SK-N-SH treated with all-trans-retinoic acid at 6 μM for 48 hours (cell line): ENCODE measurements at regions not wholly inside any gene's neighbourhood (a gene's known extent, or its start where the extent isn't known, plus 50 kb on each side); places are given as distances from the start of the nearest gene placed in this dataset.

Experiments used
- ATAC-seq: fragments of 200-7000 bp; cut with Tn5 transposase; 3 replicates; pipeline ENCODE4 v1.9.1; 2020; ENCODE audit warnings: mild to moderate bottlenecking, moderate library complexity
- ARNTL ChIP-seq: fragments of 450-650 bp; formaldehyde crosslinking; IDR thresholded peaks from 2 replicates; pipeline ENCODE4 v1.5.0; 2020; ENCODE audit warnings: low read depth, mild to moderate bottlenecking, moderate library complexity, borderline replicate concordance
- BACH2 ChIP-seq: fragments of 250-450 bp; sonication (Bioruptor Pico); IDR thresholded peaks from 2 replicates; pipeline ENCODE4 v1.9.0; 2021; ENCODE audit warnings: mild to moderate bottlenecking, borderline replicate concordance
- ESRRG ChIP-seq: fragments of 250-450 bp; sonication (Bioruptor Pico); IDR thresholded peaks from 2 replicates; pipeline ENCODE4 v1.6.1; 2021; ENCODE audit warnings: mild to moderate bottlenecking
- PPARA ChIP-seq: fragments of 250-450 bp; sonication (Bioruptor Pico); IDR thresholded peaks from 2 replicates; pipeline ENCODE4 v1.5.0; 2020; ENCODE audit warnings: mild to moderate bottlenecking, borderline replicate concordance
- RARB ChIP-seq: fragments of 250-450 bp; sonication (Bioruptor Pico); IDR thresholded peaks from 2 replicates; pipeline ENCODE4 v1.8.0; 2021; ENCODE audit warnings: mild to moderate bottlenecking, moderate library complexity
- SNAI2 ChIP-seq: fragments of 250-450 bp; sonication (Bioruptor Pico); IDR thresholded peaks from 2 replicates; pipeline ENCODE4 v1.5.0; 2020; ENCODE audit warnings: mild to moderate bottlenecking, moderate library complexity
- TOX ChIP-seq: fragments of 250-450 bp; sonication (Bioruptor Pico); IDR thresholded peaks from 2 replicates; pipeline ENCODE4 v1.8.0; 2021; ENCODE audit warnings: mild to moderate bottlenecking, moderate library complexity, borderline replicate concordance
- ZC3H10 ChIP-seq: fragments of 250-450 bp; sonication (Bioruptor Pico); IDR thresholded peaks from 2 replicates; pipeline ENCODE4 v1.5.1; 2021; ENCODE audit warnings: mild to moderate bottlenecking, moderate library complexity
- ZFP30 ChIP-seq: fragments of 450-650 bp; formaldehyde crosslinking; IDR thresholded peaks from 2 replicates; pipeline ENCODE4 v1.5.0; 2022; ENCODE audit warnings: mild to moderate bottlenecking, moderate library complexity
- TF ChIP-seq, protein P1 (sequence below): fragments of 250-450 bp; sonication (Bioruptor Pico); IDR thresholded peaks from 2 replicates; pipeline ENCODE4 v1.8.0; 2020; ENCODE audit warnings: mild to moderate bottlenecking, moderate library complexity, borderline replicate concordance
- TF ChIP-seq, protein P2 (sequence below): fragments of 250-450 bp; sonication (Bioruptor Pico); IDR thresholded peaks from 2 replicates; pipeline ENCODE4 v1.5.0; 2020; ENCODE audit warnings: mild to moderate bottlenecking, moderate library complexity
- TF ChIP-seq, protein P3 (sequence below): fragments of 250-450 bp; sonication (Bioruptor Pico); IDR thresholded peaks from 2 replicates; pipeline ENCODE4 v1.8.0; 2021; ENCODE audit warnings: low read depth, mild to moderate bottlenecking, moderate library complexity, borderline replicate concordance
- TF ChIP-seq, protein P4 (sequence below): fragments of 250-450 bp; sonication (Bioruptor Pico); IDR thresholded peaks from 2 replicates; pipeline ENCODE4 v1.5.1; 2020; ENCODE audit warnings: low read depth, mild to moderate bottlenecking, moderate library complexity
- TF ChIP-seq, protein P5 (sequence below): fragments of 250-450 bp; sonication (Bioruptor Pico); IDR thresholded peaks from 2 replicates; pipeline ENCODE4 v1.5.1; 2021; ENCODE audit warnings: mild to moderate bottlenecking, moderate library complexity

DNA sequence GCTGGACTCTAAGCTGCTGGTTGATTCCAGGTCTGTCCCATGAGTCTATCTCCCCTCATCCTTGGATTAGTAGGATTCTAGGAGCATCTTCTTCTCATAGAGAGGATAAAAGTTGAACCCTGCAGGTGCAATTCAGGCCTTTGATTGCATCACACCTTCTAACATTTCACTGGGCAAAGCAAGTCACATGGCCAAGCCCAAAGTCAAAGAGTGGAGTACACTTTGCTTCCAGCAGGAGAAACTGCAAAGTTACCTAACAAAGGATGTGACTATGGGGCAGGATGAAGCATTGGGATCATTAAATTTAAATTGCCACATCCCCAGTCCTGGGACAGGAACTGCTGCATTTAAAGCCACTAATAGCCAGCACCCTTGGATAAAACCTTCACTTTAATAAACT is 51.0 kb upstream of the EGFLAM start:
- ATAC-seq = no peak
- TF ChIP-seq, protein P1, sequence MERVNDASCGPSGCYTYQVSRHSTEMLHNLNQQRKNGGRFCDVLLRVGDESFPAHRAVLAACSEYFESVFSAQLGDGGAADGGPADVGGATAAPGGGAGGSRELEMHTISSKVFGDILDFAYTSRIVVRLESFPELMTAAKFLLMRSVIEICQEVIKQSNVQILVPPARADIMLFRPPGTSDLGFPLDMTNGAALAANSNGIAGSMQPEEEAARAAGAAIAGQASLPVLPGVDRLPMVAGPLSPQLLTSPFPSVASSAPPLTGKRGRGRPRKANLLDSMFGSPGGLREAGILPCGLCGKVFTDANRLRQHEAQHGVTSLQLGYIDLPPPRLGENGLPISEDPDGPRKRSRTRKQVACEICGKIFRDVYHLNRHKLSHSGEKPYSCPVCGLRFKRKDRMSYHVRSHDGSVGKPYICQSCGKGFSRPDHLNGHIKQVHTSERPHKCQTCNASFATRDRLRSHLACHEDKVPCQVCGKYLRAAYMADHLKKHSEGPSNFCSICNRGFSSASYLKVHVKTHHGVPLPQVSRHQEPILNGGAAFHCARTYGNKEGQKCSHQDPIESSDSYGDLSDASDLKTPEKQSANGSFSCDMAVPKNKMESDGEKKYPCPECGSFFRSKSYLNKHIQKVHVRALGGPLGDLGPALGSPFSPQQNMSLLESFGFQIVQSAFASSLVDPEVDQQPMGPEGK (CRISPR knock-in tag) = no peak
- TF ChIP-seq ARNTL (CRISPR knock-in tag) (no peak), TOX (CRISPR knock-in tag) (no peak), ZC3H10 (CRISPR knock-in tag) (no peak), PPARA (CRISPR knock-in tag) (no peak)
- TF ChIP-seq, protein P2, sequence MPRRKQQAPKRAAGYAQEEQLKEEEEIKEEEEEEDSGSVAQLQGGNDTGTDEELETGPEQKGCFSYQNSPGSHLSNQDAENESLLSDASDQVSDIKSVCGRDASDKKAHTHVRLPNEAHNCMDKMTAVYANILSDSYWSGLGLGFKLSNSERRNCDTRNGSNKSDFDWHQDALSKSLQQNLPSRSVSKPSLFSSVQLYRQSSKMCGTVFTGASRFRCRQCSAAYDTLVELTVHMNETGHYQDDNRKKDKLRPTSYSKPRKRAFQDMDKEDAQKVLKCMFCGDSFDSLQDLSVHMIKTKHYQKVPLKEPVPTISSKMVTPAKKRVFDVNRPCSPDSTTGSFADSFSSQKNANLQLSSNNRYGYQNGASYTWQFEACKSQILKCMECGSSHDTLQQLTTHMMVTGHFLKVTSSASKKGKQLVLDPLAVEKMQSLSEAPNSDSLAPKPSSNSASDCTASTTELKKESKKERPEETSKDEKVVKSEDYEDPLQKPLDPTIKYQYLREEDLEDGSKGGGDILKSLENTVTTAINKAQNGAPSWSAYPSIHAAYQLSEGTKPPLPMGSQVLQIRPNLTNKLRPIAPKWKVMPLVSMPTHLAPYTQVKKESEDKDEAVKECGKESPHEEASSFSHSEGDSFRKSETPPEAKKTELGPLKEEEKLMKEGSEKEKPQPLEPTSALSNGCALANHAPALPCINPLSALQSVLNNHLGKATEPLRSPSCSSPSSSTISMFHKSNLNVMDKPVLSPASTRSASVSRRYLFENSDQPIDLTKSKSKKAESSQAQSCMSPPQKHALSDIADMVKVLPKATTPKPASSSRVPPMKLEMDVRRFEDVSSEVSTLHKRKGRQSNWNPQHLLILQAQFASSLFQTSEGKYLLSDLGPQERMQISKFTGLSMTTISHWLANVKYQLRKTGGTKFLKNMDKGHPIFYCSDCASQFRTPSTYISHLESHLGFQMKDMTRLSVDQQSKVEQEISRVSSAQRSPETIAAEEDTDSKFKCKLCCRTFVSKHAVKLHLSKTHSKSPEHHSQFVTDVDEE (CRISPR knock-in tag) = no peak
- TF ChIP-seq, protein P3, sequence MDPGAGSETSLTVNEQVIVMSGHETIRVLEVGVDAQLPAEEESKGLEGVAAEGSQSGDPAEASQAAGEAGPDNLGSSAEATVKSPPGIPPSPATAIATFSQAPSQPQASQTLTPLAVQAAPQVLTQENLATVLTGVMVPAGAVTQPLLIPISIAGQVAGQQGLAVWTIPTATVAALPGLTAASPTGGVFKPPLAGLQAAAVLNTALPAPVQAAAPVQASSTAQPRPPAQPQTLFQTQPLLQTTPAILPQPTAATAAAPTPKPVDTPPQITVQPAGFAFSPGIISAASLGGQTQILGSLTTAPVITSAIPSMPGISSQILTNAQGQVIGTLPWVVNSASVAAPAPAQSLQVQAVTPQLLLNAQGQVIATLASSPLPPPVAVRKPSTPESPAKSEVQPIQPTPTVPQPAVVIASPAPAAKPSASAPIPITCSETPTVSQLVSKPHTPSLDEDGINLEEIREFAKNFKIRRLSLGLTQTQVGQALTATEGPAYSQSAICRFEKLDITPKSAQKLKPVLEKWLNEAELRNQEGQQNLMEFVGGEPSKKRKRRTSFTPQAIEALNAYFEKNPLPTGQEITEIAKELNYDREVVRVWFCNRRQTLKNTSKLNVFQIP (CRISPR knock-in tag) = no peak
- TF ChIP-seq, protein P4, sequence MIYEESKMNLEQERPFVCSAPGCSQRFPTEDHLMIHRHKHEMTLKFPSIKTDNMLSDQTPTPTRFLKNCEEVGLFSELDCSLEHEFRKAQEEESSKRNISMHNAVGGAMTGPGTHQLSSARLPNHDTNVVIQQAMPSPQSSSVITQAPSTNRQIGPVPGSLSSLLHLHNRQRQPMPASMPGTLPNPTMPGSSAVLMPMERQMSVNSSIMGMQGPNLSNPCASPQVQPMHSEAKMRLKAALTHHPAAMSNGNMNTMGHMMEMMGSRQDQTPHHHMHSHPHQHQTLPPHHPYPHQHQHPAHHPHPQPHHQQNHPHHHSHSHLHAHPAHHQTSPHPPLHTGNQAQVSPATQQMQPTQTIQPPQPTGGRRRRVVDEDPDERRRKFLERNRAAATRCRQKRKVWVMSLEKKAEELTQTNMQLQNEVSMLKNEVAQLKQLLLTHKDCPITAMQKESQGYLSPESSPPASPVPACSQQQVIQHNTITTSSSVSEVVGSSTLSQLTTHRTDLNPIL (CRISPR knock-in tag) = no peak
- TF ChIP-seq, protein P5, sequence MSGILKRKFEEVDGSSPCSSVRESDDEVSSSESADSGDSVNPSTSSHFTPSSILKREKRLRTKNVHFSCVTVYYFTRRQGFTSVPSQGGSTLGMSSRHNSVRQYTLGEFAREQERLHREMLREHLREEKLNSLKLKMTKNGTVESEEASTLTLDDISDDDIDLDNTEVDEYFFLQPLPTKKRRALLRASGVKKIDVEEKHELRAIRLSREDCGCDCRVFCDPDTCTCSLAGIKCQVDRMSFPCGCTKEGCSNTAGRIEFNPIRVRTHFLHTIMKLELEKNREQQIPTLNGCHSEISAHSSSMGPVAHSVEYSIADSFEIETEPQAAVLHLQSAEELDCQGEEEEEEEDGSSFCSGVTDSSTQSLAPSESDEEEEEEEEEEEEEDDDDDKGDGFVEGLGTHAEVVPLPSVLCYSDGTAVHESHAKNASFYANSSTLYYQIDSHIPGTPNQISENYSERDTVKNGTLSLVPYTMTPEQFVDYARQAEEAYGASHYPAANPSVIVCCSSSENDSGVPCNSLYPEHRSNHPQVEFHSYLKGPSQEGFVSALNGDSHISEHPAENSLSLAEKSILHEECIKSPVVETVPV (CRISPR knock-in tag) = no peak
- TF ChIP-seq, all 23 proteins: peak for 0

DNA sequence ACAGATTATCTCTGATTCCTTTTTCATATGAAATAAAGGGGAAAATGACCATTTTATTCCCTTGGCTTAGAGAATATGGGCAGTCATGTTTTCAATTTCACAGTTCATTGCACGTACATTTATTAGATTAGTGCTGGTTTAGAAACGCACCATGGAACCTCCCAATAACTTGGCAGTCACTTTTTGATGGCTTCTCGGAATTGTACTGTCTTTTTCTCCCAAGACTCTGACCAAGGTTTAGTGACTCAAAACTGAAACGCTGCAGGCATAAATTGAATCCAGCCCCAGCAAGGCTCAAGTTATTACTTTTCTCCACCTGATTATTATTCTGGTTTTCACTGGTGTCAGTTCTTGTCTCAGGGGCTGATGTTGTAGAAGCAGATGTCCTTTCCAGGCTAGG is 55.6 kb upstream of the EGFLAM start:
- ATAC-seq = no peak
- TF ChIP-seq TOX (CRISPR knock-in tag) (no peak), RARB (no peak), ZFP30 (no peak), ESRRG (CRISPR knock-in tag) (no peak), BACH2 (no peak), SNAI2 (CRISPR knock-in tag) (no peak)
- TF ChIP-seq, protein P5 (CRISPR knock-in tag) = no peak
- TF ChIP-seq, protein P4 (CRISPR knock-in tag) = no peak
- TF ChIP-seq, protein P3 (CRISPR knock-in tag) = no peak
